Heart left ventricle (tissue), 13 donors: ENCODE measurements at regions not wholly inside any gene's neighbourhood (a gene's known extent, or its start where the extent isn't known, plus 50 kb on each side); places are given as distances from the start of the nearest gene placed in this dataset.

ENCODE experiments used
- POLR2A ChIP-seq, 2 donors: fragments of 450-650 bp; IDR thresholded peaks; one replicate each; pipeline ENCODE4 v1.6.1; 2017; ENCODE audit warnings: antibody characterized with exemption in 2 of 2, mild to moderate bottlenecking in 2 of 2, moderate library complexity in 2 of 2
- TF ChIP-seq, protein P1 (sequence below), 12 donors: fragments of 200-600 bp; sonication (generic) in 4 of 12; IDR thresholded peaks; one replicate each; pipeline versions ENCODE4 v1.5.0 to v1.8.0; 2018 to 2022; ENCODE audit warnings: antibody characterized with exemption in 12 of 12, mild to moderate bottlenecking in 5 of 12
- donor health status: ischemic (EF 13 %, LVEDD 7.1; RV severe dilation, severe dysfunction).
- donor health status: DM: no; HTN: yes; CAD: no.
- donor health status: DM: no; HTN: no; CAD: no.
- donor health status: ischemic (EF 25% LVEDD 6.9; RV normal size, moderate dysfunction).
- donor health status: ischemic (EF 25% LVEDD 5.7; RV mildly dilated, moderate dysfunction).
- donor health status: ischemic (EF 35%, LVEDD 5.7; RV mildly dilated, moderate dysfunction).
- donor health status: nonischemic (EF 11% LVEDD 7.7; RV severe dilation, severe dysfunction).
- donor health status: DM: yes; HTN: yes; CAD: no.
- donor health status: PGD.
- donor health status: ischemic (EF 29% LVEDD 5.4; RV normal size, mild dysfunction).
- donor health status: nonischemic (EF 23%, LVEDD 6.1; RV moderate dilation, normal function).

DNA sequence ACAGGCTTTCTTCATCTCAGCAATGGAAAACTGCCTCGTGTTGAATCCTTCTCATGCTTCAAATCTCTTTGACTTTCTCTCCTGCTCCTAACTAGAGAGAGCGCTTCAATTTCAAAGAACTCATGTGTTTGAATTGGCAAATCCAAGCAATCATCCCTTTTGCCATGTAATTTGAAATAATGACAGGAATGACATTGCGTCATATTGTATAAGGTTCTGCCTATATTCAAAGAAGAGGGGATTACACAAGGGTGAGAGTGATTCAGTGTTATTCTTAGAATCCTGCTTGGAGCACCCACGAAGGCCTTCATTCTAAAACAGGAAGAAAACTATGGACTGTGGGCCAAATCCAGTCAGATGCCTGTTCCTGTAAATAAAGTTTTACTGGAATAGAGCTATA is 720.6 kb downstream of the JRKL start:
- TF ChIP-seq, protein P1, sequence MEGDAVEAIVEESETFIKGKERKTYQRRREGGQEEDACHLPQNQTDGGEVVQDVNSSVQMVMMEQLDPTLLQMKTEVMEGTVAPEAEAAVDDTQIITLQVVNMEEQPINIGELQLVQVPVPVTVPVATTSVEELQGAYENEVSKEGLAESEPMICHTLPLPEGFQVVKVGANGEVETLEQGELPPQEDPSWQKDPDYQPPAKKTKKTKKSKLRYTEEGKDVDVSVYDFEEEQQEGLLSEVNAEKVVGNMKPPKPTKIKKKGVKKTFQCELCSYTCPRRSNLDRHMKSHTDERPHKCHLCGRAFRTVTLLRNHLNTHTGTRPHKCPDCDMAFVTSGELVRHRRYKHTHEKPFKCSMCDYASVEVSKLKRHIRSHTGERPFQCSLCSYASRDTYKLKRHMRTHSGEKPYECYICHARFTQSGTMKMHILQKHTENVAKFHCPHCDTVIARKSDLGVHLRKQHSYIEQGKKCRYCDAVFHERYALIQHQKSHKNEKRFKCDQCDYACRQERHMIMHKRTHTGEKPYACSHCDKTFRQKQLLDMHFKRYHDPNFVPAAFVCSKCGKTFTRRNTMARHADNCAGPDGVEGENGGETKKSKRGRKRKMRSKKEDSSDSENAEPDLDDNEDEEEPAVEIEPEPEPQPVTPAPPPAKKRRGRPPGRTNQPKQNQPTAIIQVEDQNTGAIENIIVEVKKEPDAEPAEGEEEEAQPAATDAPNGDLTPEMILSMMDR (IDR thresholded peaks at IDR 0.05): no peak
- no peak for TF ChIP-seq POLR2A (IDR thresholded peaks at IDR 0.05)
